Thymus (tissue), 11 donors: ENCODE measurements at regions not wholly inside any gene's neighbourhood (a gene's known extent, or its start where the extent isn't known, plus 50 kb on each side); places are given as distances from the start of the nearest gene placed in this dataset.

ENCODE experiments used
- DNase-seq, 9 donors: peaks; one replicate each; pipeline ENCODE4 v3.0.0-alpha.2; 2013; ENCODE audit warnings: low spot score in 9 of 9, low read depth in 6 of 9, missing footprints in 1 of 9
- H3K27ac ChIP-seq, 2 donors: one replicate each; pipeline ENCODE4 v1.5.1; 2013; ENCODE audit warnings: control low read depth in 1 of 2, low read depth in 1 of 2, low read length in 1 of 2, mild to moderate bottlenecking in 1 of 2, moderate library complexity in 1 of 2
- H3K27me3 ChIP-seq, 2 donors: one replicate each; pipeline ENCODE4 v1.5.1; 2013; ENCODE audit warnings: low read length in 1 of 2; ENCODE audit not compliant: control insufficient read depth in 2 of 2, insufficient read depth in 1 of 2
- H3K36me3 ChIP-seq, 2 donors: one replicate each; pipeline ENCODE4 v1.5.1; 2013; ENCODE audit warnings: low read length in 1 of 2, mild to moderate bottlenecking in 1 of 2, moderate library complexity in 1 of 2; ENCODE audit not compliant: control insufficient read depth in 2 of 2, insufficient read depth in 2 of 2
- H3K4me1 ChIP-seq, 2 donors: one replicate each; pipeline ENCODE4 v1.5.1; 2013; ENCODE audit warnings: low read length in 2 of 2; ENCODE audit not compliant: control insufficient read depth in 2 of 2, insufficient read depth in 2 of 2
- H3K4me3 ChIP-seq, 2 donors: one replicate each; pipeline ENCODE4 v1.5.1; 2013; ENCODE audit warnings: low read length in 2 of 2, control low read depth in 1 of 2, mild to moderate bottlenecking in 1 of 2
- H3K9me3 ChIP-seq, 2 donors: one replicate each; pipeline ENCODE4 v1.5.1; 2013; ENCODE audit warnings: low read length in 1 of 2, mild to moderate bottlenecking in 1 of 2; ENCODE audit not compliant: control insufficient read depth in 2 of 2, insufficient read depth in 1 of 2
- WGBS: extraction: QIAGEN DNeasy Blood & Tissue Kit; methylation state at CpG from one replicate; pipeline ENCODE4 v1.1.7; 2013; 5-methylcytosine and 5-hydroxymethylcytosine counted together
- donor health status: healthy.

- Histone ChIP-seq H3K27me3 (no peaks in the 10 kb centered on the region), H3K4me1 (no peaks in the 10 kb centered on the region), H3K4me3 (no peak overlapping the region), H3K27ac (no peak overlapping the region), H3K36me3 (no peaks in the 10 kb centered on the region), H3K9me3 (no peaks in the 10 kb centered on the region)
- 72% methylated on average over 4 of the region's 4 CpGs for WGBS
- no peak for DNase-seq
These were observed 456.9 kb downstream of the DYNC2H1 start for GRCh38 chr11:103566116-103566515.

GRCh38 chr11:103581760-103582159 is 454.7 kb upstream of the DDI1 start:
- Histone ChIP-seq H3K4me1 (no peaks in the 10 kb centered on the region), H3K4me3 (no peak overlapping the region), H3K27ac (no peak overlapping the region), H3K27me3 (no peaks in the 10 kb centered on the region), H3K36me3 (no peaks in the 10 kb centered on the region), H3K9me3 (no peaks in the 10 kb centered on the region)
- no peak for DNase-seq
- WGBS: 77% methylated on average over 2 of the region's 2 CpGs

GRCh38 chr11:103582351-103582909 is 454.0 kb upstream of the DDI1 start:
- no peak overlapping the region for H3K4me3 ChIP-seq
- no peaks in the 10 kb centered on the region for H3K36me3 ChIP-seq
- no peaks in the 10 kb centered on the region for H3K9me3 ChIP-seq
- no peaks in the 10 kb centered on the region for H3K4me1 ChIP-seq
- DNase-seq: no peak
- H3K27me3 ChIP-seq: no peaks in the 10 kb centered on the region
- 80% methylated on average over 4 of the region's 4 CpGs for WGBS
- no peak overlapping the region for H3K27ac ChIP-seq

- Histone ChIP-seq H3K27me3 (no peaks in the 10 kb centered on the region), H3K9me3 (no peaks in the 10 kb centered on the region), H3K27ac (no peak overlapping the region), H3K4me1 (no peaks in the 10 kb centered on the region), H3K4me3 (no peak overlapping the region), H3K36me3 (no peaks in the 10 kb centered on the region)
- WGBS: 63% methylated on average over 2 of the region's 2 CpGs
- no peak for DNase-seq
These were observed 452.4 kb upstream of the DDI1 start for GRCh38 chr11:103584021-103584420.

GRCh38 chr11:103584720-103585119 is 451.7 kb upstream of the DDI1 start:
- Histone ChIP-seq H3K36me3 (no peaks in the 10 kb centered on the region), H3K4me1 (no peaks in the 10 kb centered on the region), H3K27me3 (no peaks in the 10 kb centered on the region), H3K27ac (no peak overlapping the region), H3K9me3 (no peaks in the 10 kb centered on the region), H3K4me3 (no peak overlapping the region)
- no peak for DNase-seq
- WGBS: 82% methylated on average over 1 of the region's 1 CpG

GRCh38 chr11:103585401-103585800 is 451.0 kb upstream of the DDI1 start:
- H3K4me1 ChIP-seq: no peaks in the 10 kb centered on the region
- H3K9me3 ChIP-seq: no peaks in the 10 kb centered on the region
- 79% methylated on average over 2 of the region's 2 CpGs for WGBS

GRCh38 chr11:103585911-103586310 is 450.5 kb upstream of the DDI1 start:
- Histone ChIP-seq H3K27ac (no peak overlapping the region), H3K36me3 (no peaks in the 10 kb centered on the region), H3K4me3 (no peak overlapping the region), H3K4me1 (no peaks in the 10 kb centered on the region), H3K9me3 (no peaks in the 10 kb centered on the region), H3K27me3 (no peaks in the 10 kb centered on the region)
- DNase-seq: no peak
- 80% methylated on average over 5 of the region's 5 CpGs for WGBS

More at GRCh38 chr11:103585401-103585800, 451.0 kb upstream of the DDI1 start:
- DNase-seq: no peak
- Histone ChIP-seq H3K27ac (no peak overlapping the region), H3K36me3 (no peaks in the 10 kb centered on the region), H3K4me3 (no peak overlapping the region), H3K27me3 (no peaks in the 10 kb centered on the region)

GRCh38 chr11:103586756-103587155 is 449.7 kb upstream of the DDI1 start:
- no peak overlapping the region for H3K27ac ChIP-seq
- 97% methylated on average over 1 of the region's 1 CpG for WGBS
- H3K4me3 ChIP-seq: no peak overlapping the region
- H3K36me3 ChIP-seq: no peaks in the 10 kb centered on the region
- H3K9me3 ChIP-seq: no peaks in the 10 kb centered on the region
- H3K4me1 ChIP-seq: no peaks in the 10 kb centered on the region
- H3K27me3 ChIP-seq: no peaks in the 10 kb centered on the region
- no peak for DNase-seq

- Histone ChIP-seq H3K27ac (no peak overlapping the region), H3K27me3 (no peaks in the 10 kb centered on the region), H3K9me3 (no peaks in the 10 kb centered on the region), H3K36me3 (no peaks in the 10 kb centered on the region), H3K4me1 (no peaks in the 10 kb centered on the region), H3K4me3 (no peak overlapping the region)
- WGBS: 92% methylated on average over 4 of the region's 4 CpGs
- DNase-seq: no peak
These were observed 448.3 kb upstream of the DDI1 start for GRCh38 chr11:103587901-103588788.
